HAP-1 (cell line): ENCODE measurements at regions not wholly inside any gene's neighbourhood (a gene's known extent, or its start where the extent isn't known, plus 50 kb on each side); places are given as distances from the start of the nearest gene placed in this dataset.

Experiments used
- DNase-seq, 2 experiments: peaks; one replicate each; pipeline ENCODE4 v3.0.0-alpha.2; 2016 to 2020; ENCODE audit warnings: low spot score in 2 of 2
- H3K27me3 ChIP-seq: fragments of 250-450 bp; sonication (Bioruptor Pico); 2 replicates; pipeline ENCODE4 v1.5.1; 2020; ENCODE audit warnings: low read depth, mild to moderate bottlenecking, moderate library complexity
- H3K36me3 ChIP-seq: fragments of 250-450 bp; sonication (Bioruptor Pico); replicated peaks from 2 replicates; pipeline ENCODE4 v1.5.1; 2020; ENCODE audit warnings: mild to moderate bottlenecking
- H3K4me1 ChIP-seq: fragments of 250-450 bp; sonication (Bioruptor Pico); 2 replicates; pipeline ENCODE4 v1.5.1; 2020; ENCODE audit warnings: mild to moderate bottlenecking
- H3K4me3 ChIP-seq: fragments of 250-450 bp; sonication (Bioruptor Pico); 2 replicates; pipeline ENCODE4 v1.5.1; 2020; ENCODE audit warnings: mild to moderate bottlenecking, moderate library complexity
- H3K9me3 ChIP-seq: fragments of 250-450 bp; sonication (Bioruptor Pico); 2 replicates; pipeline ENCODE4 v1.5.1; 2020; ENCODE audit warnings: mild to moderate bottlenecking, moderate library complexity
- in situ Hi-C: fragments of 300-500 bp; cut with MboI; formaldehyde crosslinking; loops from 3 replicates; pipeline ENCODE4 v1.14.3; 2020; ENCODE audit warnings: low sequenced_read_pairs, inconsistent platforms, mixed read lengths

DNA sequence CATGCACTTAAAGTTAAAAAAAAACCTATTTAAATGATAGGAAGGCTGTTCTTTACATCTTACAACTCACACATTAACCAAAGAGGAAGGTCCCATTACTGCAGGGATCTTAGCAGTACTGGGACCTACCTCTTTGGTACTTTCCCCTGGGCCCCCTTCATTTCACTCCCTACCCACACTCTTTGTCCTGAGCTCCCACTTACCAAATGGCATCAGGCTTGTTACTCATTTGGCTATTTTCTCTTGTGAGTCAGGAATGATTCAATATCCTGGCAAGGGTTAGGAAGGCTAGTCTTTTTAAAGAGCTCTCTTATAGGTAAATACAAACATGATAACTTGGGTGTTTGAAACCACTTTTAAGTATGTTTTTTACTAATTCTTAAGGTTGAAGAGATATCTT lies 117.4 kb upstream of the ELL2 start:
- no peak for DNase-seq
- no peak overlapping the region for H3K4me3 ChIP-seq
- in situ Hi-C loops, result no loop called here
- no peaks in the 10 kb centered on the region for H3K9me3 ChIP-seq
- H3K27me3 ChIP-seq, result no peaks in the 10 kb centered on the region
- H3K36me3 ChIP-seq, result no peaks in the 10 kb centered on the region
- H3K4me1 ChIP-seq, result peaks cover 10% of the 10 kb centered on the region

GRCh38 chr5:96076451-96076850 lies 114.8 kb upstream of the ELL2 start:
- Histone ChIP-seq H3K4me1 (no peaks in the 10 kb centered on the region), H3K36me3 (no peaks in the 10 kb centered on the region), H3K27me3 (no peaks in the 10 kb centered on the region), H3K4me3 (no peak overlapping the region), H3K9me3 (no peaks in the 10 kb centered on the region)
- in situ Hi-C loops, result no loop called here
- no peak for DNase-seq

DNA sequence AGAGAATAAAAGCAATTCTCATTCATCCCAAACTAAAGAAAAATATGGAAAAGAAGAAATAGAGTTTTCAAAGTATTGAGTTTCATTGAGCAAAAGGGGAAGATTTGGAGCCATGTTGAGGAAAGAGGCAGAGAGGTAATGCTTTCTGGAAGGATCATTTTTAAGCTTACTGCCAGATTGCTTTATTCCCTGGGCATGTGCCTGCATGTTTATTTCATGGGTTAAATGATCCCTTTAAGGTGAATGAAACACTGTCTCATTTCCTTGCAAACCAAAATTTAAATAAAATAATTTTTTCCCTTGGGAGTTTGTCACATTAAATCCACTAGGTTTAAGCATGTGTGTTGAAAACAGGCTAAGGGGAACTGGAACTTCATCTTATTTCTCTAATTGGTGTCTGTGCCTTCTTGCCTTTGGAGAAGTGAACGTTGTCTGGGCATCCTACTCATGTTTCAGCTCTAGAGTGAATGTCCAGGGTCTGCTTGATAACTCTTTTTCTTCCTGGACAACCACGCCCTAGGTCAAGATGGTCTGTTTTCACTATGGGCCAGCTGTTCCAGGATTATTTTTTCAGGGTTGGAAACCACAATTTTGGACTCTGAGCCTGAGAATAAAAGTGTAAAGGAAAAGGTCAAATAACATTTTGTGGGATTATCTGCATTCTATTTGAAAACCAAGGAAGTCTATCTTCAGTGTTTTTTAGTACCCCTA lies 114.1 kb upstream of the ELL2 start:
- DNase-seq, result no peak
- no peaks in the 10 kb centered on the region for H3K36me3 ChIP-seq
- H3K4me1 ChIP-seq, result no peaks in the 10 kb centered on the region
- H3K9me3 ChIP-seq, result no peaks in the 10 kb centered on the region
- in situ Hi-C loops, result no loop called here
- H3K27me3 ChIP-seq, result no peaks in the 10 kb centered on the region
- H3K4me3 ChIP-seq, result no peak overlapping the region

- DNase-seq, result no peak
- Histone ChIP-seq H3K27me3 (no peaks in the 10 kb centered on the region), H3K4me1 (no peaks in the 10 kb centered on the region), H3K9me3 (no peaks in the 10 kb centered on the region), H3K4me3 (no peak overlapping the region), H3K36me3 (no peaks in the 10 kb centered on the region)
- in situ Hi-C loops, result no loop called here
Observed at GRCh38 chr5:96074870-96075269, 113.2 kb upstream of the ELL2 start.

DNA sequence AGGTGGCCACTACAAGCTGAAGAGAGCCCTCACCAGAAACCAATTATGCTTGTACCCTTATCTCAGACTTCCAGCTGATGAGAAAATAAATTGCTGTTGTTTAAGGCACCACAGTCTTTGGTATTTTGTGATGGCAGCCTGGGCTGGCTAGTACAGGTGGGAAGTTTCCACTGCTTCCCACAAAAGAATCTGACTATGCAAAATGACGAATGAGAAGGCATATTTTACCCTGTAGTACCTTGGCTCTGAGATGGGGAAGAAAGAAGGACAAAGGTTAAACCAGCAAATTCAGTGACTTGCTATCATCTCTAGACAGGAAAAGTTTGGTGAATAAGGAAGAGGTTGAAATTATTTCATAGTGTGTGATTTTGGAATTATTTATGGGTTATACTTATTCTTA lies 112.8 kb upstream of the ELL2 start:
- Histone ChIP-seq H3K36me3 (no peaks in the 10 kb centered on the region), H3K4me3 (no peak overlapping the region), H3K9me3 (no peaks in the 10 kb centered on the region), H3K27me3 (no peaks in the 10 kb centered on the region), H3K4me1 (no peaks in the 10 kb centered on the region)
- DNase-seq, result no peak
- in situ Hi-C loops, result no loop called here

DNA sequence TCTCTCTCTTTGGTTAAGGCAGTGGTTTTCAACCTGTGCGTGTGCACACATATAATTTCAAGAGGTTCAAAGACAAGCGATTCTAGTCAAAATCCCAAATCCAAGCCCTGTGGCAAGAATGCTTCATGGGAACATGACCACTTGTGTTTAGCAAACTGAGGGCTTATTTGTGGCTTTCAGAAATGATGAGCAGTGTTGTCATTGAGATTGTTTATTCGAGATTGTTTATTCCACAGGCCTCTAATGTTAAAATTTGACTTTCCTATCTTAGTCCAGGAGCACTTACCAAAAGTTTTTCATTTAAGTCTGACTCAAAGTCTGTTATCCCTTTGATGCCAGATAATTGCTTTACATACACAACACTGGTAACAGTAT lies 111.1 kb upstream of the ELL2 start:
- Histone ChIP-seq H3K9me3 (no peaks in the 10 kb centered on the region), H3K36me3 (no peaks in the 10 kb centered on the region; the same call in 1 of the 2 replicates), H3K4me1 (no peaks in the 10 kb centered on the region), H3K4me3 (no peak overlapping the region), H3K27me3 (no peaks in the 10 kb centered on the region)
- in situ Hi-C loops, result no loop called here
- DNase-seq, result no peak

DNA sequence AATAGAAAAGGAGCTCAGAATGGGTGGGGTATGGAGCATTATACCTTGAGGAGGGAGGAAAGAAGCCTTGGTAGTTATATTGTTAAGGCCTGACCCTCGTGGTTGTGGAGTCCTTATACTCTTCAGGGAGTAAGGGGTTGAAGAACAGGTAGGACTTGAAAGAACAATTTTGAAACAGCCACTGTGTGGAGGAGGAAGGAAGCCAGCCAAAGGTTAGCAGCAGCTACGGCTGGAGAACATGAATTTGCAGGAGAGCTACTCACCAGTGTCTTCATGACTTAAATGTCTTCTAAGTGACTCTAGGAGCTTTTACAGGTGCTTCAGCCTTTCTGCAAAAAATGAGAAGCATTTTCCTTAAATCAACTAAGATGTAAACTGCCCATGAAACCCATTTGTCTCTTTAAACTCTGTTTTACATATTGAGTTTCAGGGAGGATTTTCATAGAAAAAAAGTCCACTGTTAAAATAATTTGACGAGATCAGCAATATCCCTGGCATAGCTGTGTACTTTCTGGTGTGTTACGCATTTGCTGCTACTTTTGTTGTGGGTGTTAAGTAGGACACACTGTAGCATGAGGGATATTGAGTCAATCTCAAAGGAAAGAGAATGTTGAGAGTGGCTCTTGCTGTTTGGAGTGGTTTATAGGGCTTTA lies 110.6 kb upstream of the ELL2 start:
- H3K36me3 ChIP-seq, result no peaks in the 10 kb centered on the region; the same call in 1 of the 2 replicates
- H3K27me3 ChIP-seq, result no peaks in the 10 kb centered on the region
- in situ Hi-C loops, result no loop called here
- no peaks in the 10 kb centered on the region for H3K4me1 ChIP-seq
- no peak overlapping the region for H3K4me3 ChIP-seq
- no peaks in the 10 kb centered on the region for H3K9me3 ChIP-seq
- DNase-seq, result no peak

- Histone ChIP-seq H3K9me3 (no peaks in the 10 kb centered on the region), H3K36me3 (no peaks in the 10 kb centered on the region; the same call in 1 of the 2 replicates), H3K27me3 (no peaks in the 10 kb centered on the region), H3K4me3 (no peak overlapping the region), H3K4me1 (0 out of 2 replicates have a peak, but pooled peaks cover 2% of the 10 kb centered on the region)
- in situ Hi-C loops, result no loop called here
- no peak for DNase-seq
Observed at GRCh38 chr5:96070622-96071225, 109.1 kb upstream of the ELL2 start.

- DNase-seq, result no peak
- in situ Hi-C loops, result no loop called here
- Histone ChIP-seq H3K4me3 (no peak overlapping the region), H3K4me1 (0 out of 2 replicates have a peak, but pooled peaks cover 2% of the 10 kb centered on the region), H3K36me3 (no peaks in the 10 kb centered on the region; the same call in 1 of the 2 replicates), H3K9me3 (no peaks in the 10 kb centered on the region), H3K27me3 (no peaks in the 10 kb centered on the region)
Observed at GRCh38 chr5:96067894-96068614, 106.4 kb upstream of the ELL2 start.

DNA sequence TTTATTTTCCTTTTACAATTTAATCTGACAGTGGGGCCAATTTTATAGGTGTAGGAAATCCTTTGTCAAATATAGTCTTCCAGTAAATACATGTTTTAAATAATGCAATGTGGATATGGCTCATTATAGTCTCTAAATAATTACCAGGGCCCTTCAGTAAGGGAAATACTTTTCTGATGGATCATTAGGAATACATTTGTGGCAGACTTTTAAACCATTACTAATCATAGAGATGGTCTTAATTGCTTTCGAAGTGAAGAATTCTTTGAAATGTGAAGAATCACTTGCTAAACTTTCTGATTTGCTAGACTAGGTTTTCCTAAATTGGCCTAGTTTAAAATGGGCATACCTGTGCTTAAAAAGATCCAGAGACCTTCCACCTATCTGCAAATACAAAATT lies 105.6 kb upstream of the ELL2 start:
- Histone ChIP-seq H3K4me1 (0 out of 2 replicates have a peak, but pooled peaks cover 2% of the 10 kb centered on the region), H3K4me3 (no peak overlapping the region), H3K9me3 (no peaks in the 10 kb centered on the region), H3K36me3 (no peaks in the 10 kb centered on the region; the same call in 1 of the 2 replicates), H3K27me3 (no peaks in the 10 kb centered on the region)
- no peak for DNase-seq
- in situ Hi-C loops, result no loop called here

DNA sequence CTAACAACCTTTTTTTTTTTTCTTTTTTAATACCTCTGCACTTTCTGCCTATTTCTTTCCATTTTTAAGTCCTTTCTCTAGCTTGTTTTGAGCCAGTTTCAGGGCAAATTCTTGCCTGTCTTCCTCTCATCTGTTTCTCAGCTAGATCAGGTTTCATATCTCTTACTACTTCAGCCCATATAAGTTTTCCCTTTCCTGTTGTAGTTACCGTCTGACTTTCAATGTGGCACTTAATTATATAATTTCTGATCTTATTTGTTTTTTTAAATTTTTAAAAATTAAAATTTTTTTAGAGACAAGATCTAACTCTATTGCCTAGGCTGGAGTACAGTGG lies 104.7 kb upstream of the ELL2 start:
- no peak for DNase-seq
- in situ Hi-C loops, result no loop called here

GRCh38 chr5:96065685-96066385 lies 104.2 kb upstream of the ELL2 start:
- in situ Hi-C loops, result no loop called here
- DNase-seq, result peak; percentile 16 to 53
- no peaks in the 10 kb centered on the region; the same call in 1 of the 2 replicates for H3K36me3 ChIP-seq
- no peaks in the 10 kb centered on the region for H3K9me3 ChIP-seq
- H3K27me3 ChIP-seq, result no peaks in the 10 kb centered on the region
- H3K4me3 ChIP-seq, result no peak overlapping the region
- H3K4me1 ChIP-seq, result 0 out of 2 replicates have a peak, but pooled peaks cover 2% of the 10 kb centered on the region

More for the DNA sequence above, 104.7 kb upstream of the ELL2 start:
- H3K9me3 ChIP-seq, result no peaks in the 10 kb centered on the region
- no peaks in the 10 kb centered on the region for H3K27me3 ChIP-seq
- H3K4me3 ChIP-seq, result no peak overlapping the region
- no peaks in the 10 kb centered on the region; the same call in 1 of the 2 replicates for H3K36me3 ChIP-seq
- H3K4me1 ChIP-seq, result 0 out of 2 replicates have a peak, but pooled peaks cover 2% of the 10 kb centered on the region

DNA sequence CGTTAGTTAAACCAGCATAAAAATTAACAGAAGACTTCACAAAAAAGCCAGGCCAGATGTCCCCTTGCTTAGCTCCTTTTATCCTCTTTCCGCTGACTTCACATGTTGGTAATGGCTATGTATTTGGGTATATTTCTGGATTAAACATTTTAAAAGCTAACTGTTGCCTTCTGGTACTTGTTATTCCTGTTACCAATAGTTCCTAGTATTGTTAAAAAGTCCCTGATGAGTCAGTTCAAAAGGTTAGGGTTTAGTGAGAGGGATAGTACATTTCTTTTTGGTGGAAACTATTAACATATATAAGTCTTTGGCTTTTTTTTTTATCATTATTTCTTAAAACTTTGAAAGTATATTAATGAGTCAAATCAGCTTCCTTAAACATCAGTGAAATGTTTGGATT lies 103.2 kb upstream of the ELL2 start:
- Histone ChIP-seq H3K4me3 (no peak overlapping the region), H3K36me3 (no peaks in the 10 kb centered on the region; the same call in 1 of the 2 replicates), H3K27me3 (no peaks in the 10 kb centered on the region), H3K9me3 (no peaks in the 10 kb centered on the region), H3K4me1 (0 out of 2 replicates have a peak, but pooled peaks cover 2% of the 10 kb centered on the region)
- in situ Hi-C loops, result no loop called here
- no peak for DNase-seq
